GM10266 (cell line): ENCODE measurements at regions not wholly inside any gene's neighbourhood (a gene's known extent, or its start where the extent isn't known, plus 50 kb on each side); places are given as distances from the start of the nearest gene placed in this dataset.

Experiments used
- DNase-seq: peaks from one replicate; pipeline ENCODE4 v3.0.0; 2012; ENCODE audit errors: extremely low spot score
- CTCF ChIP-seq: IDR thresholded peaks from 2 replicates; pipeline ENCODE4 v1.5.1; 2012; ENCODE audit warnings: mild to moderate bottlenecking, low read depth; ENCODE audit not compliant: control insufficient read depth, insufficient read depth; ENCODE audit errors: missing control alignments

GRCh38 chr10:29127037-29127700 is 161.7 kb upstream of the LYZL1 start:
- no peak for TF ChIP-seq CTCF
- DNase-seq = no peak

- no peak for TF ChIP-seq CTCF
- no peak for DNase-seq
These were observed 161.1 kb upstream of the LYZL1 start for GRCh38 chr10:29127731-29128130.

- peak; percentile 11 for DNase-seq
- TF ChIP-seq CTCF = peak; percentile 30
These were observed 158.6 kb upstream of the LYZL1 start for GRCh38 chr10:29130190-29130673.

GRCh38 chr10:29131952-29132547 is 156.8 kb upstream of the LYZL1 start:
- TF ChIP-seq CTCF = no peak
- no peak for DNase-seq

- TF ChIP-seq CTCF = no peak
- DNase-seq = no peak
These were observed 156.2 kb upstream of the LYZL1 start for GRCh38 chr10:29132551-29133111.

GRCh38 chr10:29135337-29135736 is 153.5 kb upstream of the LYZL1 start:
- no peak for DNase-seq

More at GRCh38 chr10:29135337-29135736, 153.5 kb upstream of the LYZL1 start:
- no peak for TF ChIP-seq CTCF
